ENCODE measurements at regions not wholly inside any gene's neighbourhood (a gene's known extent, or its start where the extent isn't known, plus 50 kb on each side); places are given as distances from the start of the nearest gene placed in this dataset.

- no peak for TF ChIP-seq ATF2 (CRISPR knock-in tag; IDR thresholded peaks at IDR 0.05; ENCODE audit: borderline replicate concordance, low read depth)
- TF ChIP-seq CTCF (IDR thresholded peaks at IDR 0.05) = no peak
- no peak for TF ChIP-seq PREB (CRISPR knock-in tag; IDR thresholded peaks at IDR 0.05; ENCODE audit: borderline replicate concordance)
- no peak for TF ChIP-seq NR1H2 (CRISPR knock-in tag; IDR thresholded peaks at IDR 0.05)
- TF ChIP-seq ZNF423 (CRISPR knock-in tag; IDR thresholded peaks at IDR 0.05) = no peak
- no peak for TF ChIP-seq NR2C2 (CRISPR knock-in tag; IDR thresholded peaks at IDR 0.05)
- no peak for TF ChIP-seq FOXP4 (CRISPR knock-in tag; IDR thresholded peaks at IDR 0.05)
- TF ChIP-seq, protein P1, sequence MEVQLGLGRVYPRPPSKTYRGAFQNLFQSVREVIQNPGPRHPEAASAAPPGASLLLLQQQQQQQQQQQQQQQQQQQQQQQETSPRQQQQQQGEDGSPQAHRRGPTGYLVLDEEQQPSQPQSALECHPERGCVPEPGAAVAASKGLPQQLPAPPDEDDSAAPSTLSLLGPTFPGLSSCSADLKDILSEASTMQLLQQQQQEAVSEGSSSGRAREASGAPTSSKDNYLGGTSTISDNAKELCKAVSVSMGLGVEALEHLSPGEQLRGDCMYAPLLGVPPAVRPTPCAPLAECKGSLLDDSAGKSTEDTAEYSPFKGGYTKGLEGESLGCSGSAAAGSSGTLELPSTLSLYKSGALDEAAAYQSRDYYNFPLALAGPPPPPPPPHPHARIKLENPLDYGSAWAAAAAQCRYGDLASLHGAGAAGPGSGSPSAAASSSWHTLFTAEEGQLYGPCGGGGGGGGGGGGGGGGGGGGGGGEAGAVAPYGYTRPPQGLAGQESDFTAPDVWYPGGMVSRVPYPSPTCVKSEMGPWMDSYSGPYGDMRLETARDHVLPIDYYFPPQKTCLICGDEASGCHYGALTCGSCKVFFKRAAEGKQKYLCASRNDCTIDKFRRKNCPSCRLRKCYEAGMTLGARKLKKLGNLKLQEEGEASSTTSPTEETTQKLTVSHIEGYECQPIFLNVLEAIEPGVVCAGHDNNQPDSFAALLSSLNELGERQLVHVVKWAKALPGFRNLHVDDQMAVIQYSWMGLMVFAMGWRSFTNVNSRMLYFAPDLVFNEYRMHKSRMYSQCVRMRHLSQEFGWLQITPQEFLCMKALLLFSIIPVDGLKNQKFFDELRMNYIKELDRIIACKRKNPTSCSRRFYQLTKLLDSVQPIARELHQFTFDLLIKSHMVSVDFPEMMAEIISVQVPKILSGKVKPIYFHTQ (CRISPR knock-in tag; IDR thresholded peaks at IDR 0.05) = no peak
- TF ChIP-seq ZNF263 (CRISPR knock-in tag; IDR thresholded peaks at IDR 0.05; ENCODE audit: low read depth) = no peak
- TF ChIP-seq EMX1 (CRISPR knock-in tag; IDR thresholded peaks at IDR 0.05) = no peak
- no peak for TF ChIP-seq ARID4B (CRISPR knock-in tag; IDR thresholded peaks at IDR 0.05; ENCODE audit: borderline replicate concordance)
- TF ChIP-seq E2F1 (CRISPR knock-in tag; IDR thresholded peaks at IDR 0.05) = no peak
Observed at GRCh38 chr15:93294896-93295295, 205.9 kb upstream of the RGMA start.
